ENCODE measurements at regions not wholly inside any gene's neighbourhood (a gene's known extent, or its start where the extent isn't known, plus 50 kb on each side); places are given as distances from the start of the nearest gene placed in this dataset.

DNA sequence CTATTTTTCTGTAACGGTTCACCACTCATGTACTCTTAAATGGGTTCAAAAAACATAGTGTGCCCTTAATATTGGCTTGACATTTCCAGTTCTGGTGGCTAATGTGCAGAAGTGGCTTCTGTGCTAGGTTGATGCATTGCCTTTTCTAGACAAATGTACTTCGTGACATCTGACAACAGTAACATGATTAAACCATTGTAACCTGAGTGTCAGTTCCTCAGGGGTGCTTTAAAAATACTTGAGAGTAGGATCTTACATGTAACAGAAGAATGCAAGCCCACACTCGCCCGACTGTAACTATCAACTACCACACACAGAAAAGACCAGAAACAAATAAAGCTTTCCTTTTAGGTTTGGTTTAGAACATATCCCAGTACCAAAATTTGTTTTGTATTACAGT, 393.4 kb upstream of the NFE2L3 start:
- H3K4me3 Mint-ChIP-seq (ENCODE audit: low read depth) = no peak overlapping the region
- peaks cover 4% of the 10 kb centered on the region for H3K27me3 Mint-ChIP-seq (ENCODE audit: low read depth)
- H3K27ac Mint-ChIP-seq = no peak overlapping the region
- H3K9me3 Mint-ChIP-seq = no peaks in the 10 kb centered on the region
- H3K4me1 Mint-ChIP-seq (ENCODE audit: low read depth) = no peaks in the 10 kb centered on the region
- DNase-seq (ENCODE audit: low spot score) = no peak
- intact Hi-C loops (cut with micrococcal nuclease) = no loop called here
- H3K36me3 Mint-ChIP-seq (ENCODE audit: low read depth) = no peaks in the 10 kb centered on the region

- H3K4me1 Mint-ChIP-seq (ENCODE audit: low read depth) = no peaks in the 10 kb centered on the region
- H3K27ac Mint-ChIP-seq = no peak overlapping the region
- H3K9me3 Mint-ChIP-seq = no peaks in the 10 kb centered on the region
- no peaks in the 10 kb centered on the region for H3K36me3 Mint-ChIP-seq (ENCODE audit: low read depth)
- intact Hi-C loops (cut with micrococcal nuclease) = no loop called here
- no peak overlapping the region for H3K4me3 Mint-ChIP-seq (ENCODE audit: low read depth)
- peaks cover 4% of the 10 kb centered on the region for H3K27me3 Mint-ChIP-seq (ENCODE audit: low read depth)
- no peak for DNase-seq (ENCODE audit: low spot score)
Measured at GRCh38 chr7:25759286-25759685, 392.7 kb upstream of the NFE2L3 start.

GRCh38 chr7:25759748-25760147, 392.2 kb upstream of the NFE2L3 start:
- no peak for DNase-seq (ENCODE audit: low spot score)
- Mint-ChIP-seq H3K27ac (no peak overlapping the region), H3K4me3 (ENCODE audit: low read depth) (no peak overlapping the region)

GRCh38 chr7:25762511-25763462, 389.2 kb upstream of the NFE2L3 start:
- H3K4me1 Mint-ChIP-seq (ENCODE audit: low read depth) = no peaks in the 10 kb centered on the region
- no peak overlapping the region for H3K27ac Mint-ChIP-seq
- no peaks in the 10 kb centered on the region for H3K9me3 Mint-ChIP-seq
- intact Hi-C loops (cut with micrococcal nuclease) = no loop called here
- H3K36me3 Mint-ChIP-seq (ENCODE audit: low read depth) = no peaks in the 10 kb centered on the region
- peaks cover 2% of the 10 kb centered on the region for H3K27me3 Mint-ChIP-seq (ENCODE audit: low read depth)
- H3K4me3 Mint-ChIP-seq (ENCODE audit: low read depth) = no peak overlapping the region
- no peak for DNase-seq (ENCODE audit: low spot score)

More at GRCh38 chr7:25759748-25760147, 392.2 kb upstream of the NFE2L3 start:
- Mint-ChIP-seq H3K9me3 (no peaks in the 10 kb centered on the region), H3K4me1 (ENCODE audit: low read depth) (no peaks in the 10 kb centered on the region), H3K27me3 (ENCODE audit: low read depth) (peaks cover 4% of the 10 kb centered on the region), H3K36me3 (ENCODE audit: low read depth) (no peaks in the 10 kb centered on the region)
- intact Hi-C loops (cut with micrococcal nuclease) = no loop called here

DNA sequence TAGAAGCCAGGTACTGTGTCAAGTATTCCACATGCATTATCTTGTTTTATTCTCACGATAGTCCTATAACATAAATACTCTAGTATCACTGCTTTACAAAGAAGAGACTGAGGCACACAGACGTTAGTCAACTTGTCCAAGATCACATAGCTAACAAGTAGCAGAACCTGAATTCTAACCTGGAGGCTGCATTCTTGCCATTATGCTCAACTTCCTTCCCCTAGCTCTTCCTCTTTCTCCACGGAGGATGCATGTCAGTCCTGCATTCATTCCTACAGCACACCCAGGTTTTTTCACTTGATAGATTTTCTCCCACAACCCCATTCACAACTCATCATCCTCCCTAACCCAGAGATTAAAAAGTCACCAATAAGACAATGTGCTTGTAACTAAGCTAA, 388.5 kb upstream of the NFE2L3 start:
- Mint-ChIP-seq H3K27me3 (ENCODE audit: low read depth) (peaks cover 2% of the 10 kb centered on the region), H3K4me3 (ENCODE audit: low read depth) (no peak overlapping the region), H3K9me3 (no peaks in the 10 kb centered on the region), H3K27ac (no peak overlapping the region), H3K36me3 (ENCODE audit: low read depth) (no peaks in the 10 kb centered on the region), H3K4me1 (ENCODE audit: low read depth) (no peaks in the 10 kb centered on the region)
- intact Hi-C loops (cut with micrococcal nuclease) = no loop called here
- no peak for DNase-seq (ENCODE audit: low spot score)

GRCh38 chr7:25765110-25765655, 386.8 kb upstream of the NFE2L3 start:
- intact Hi-C loops (cut with micrococcal nuclease) = no loop called here
- no peaks in the 10 kb centered on the region for H3K9me3 Mint-ChIP-seq
- no peak overlapping the region for H3K27ac Mint-ChIP-seq
- no peaks in the 10 kb centered on the region for H3K36me3 Mint-ChIP-seq (ENCODE audit: low read depth)
- H3K4me1 Mint-ChIP-seq (ENCODE audit: low read depth) = no peaks in the 10 kb centered on the region
- DNase-seq (ENCODE audit: low spot score) = no peak
- no peak overlapping the region for H3K4me3 Mint-ChIP-seq (ENCODE audit: low read depth)
- H3K27me3 Mint-ChIP-seq (ENCODE audit: low read depth) = peaks cover 3% of the 10 kb centered on the region

GRCh38 chr7:25770235-25770634, 381.8 kb upstream of the NFE2L3 start:
- H3K27me3 Mint-ChIP-seq (ENCODE audit: low read depth) = peaks cover 3% of the 10 kb centered on the region
- no peak overlapping the region for H3K4me3 Mint-ChIP-seq (ENCODE audit: low read depth)
- H3K36me3 Mint-ChIP-seq (ENCODE audit: low read depth) = no peaks in the 10 kb centered on the region
- intact Hi-C loops (cut with micrococcal nuclease) = no loop called here
- no peak overlapping the region for H3K27ac Mint-ChIP-seq
- H3K4me1 Mint-ChIP-seq (ENCODE audit: low read depth) = no peaks in the 10 kb centered on the region
- no peaks in the 10 kb centered on the region for H3K9me3 Mint-ChIP-seq
- no peak for DNase-seq (ENCODE audit: low spot score)

- no peak for DNase-seq (ENCODE audit: low spot score)
- Mint-ChIP-seq H3K27ac (no peak overlapping the region), H3K27me3 (ENCODE audit: low read depth) (peaks cover 3% of the 10 kb centered on the region), H3K36me3 (ENCODE audit: low read depth) (no peaks in the 10 kb centered on the region), H3K9me3 (no peaks in the 10 kb centered on the region), H3K4me1 (ENCODE audit: low read depth) (no peaks in the 10 kb centered on the region), H3K4me3 (ENCODE audit: low read depth) (no peak overlapping the region)
- intact Hi-C loops (cut with micrococcal nuclease) = no loop called here
Measured at GRCh38 chr7:25770670-25771069, 381.3 kb upstream of the NFE2L3 start.

GRCh38 chr7:25771491-25771890, 380.5 kb upstream of the NFE2L3 start:
- peaks cover 3% of the 10 kb centered on the region for H3K27me3 Mint-ChIP-seq (ENCODE audit: low read depth)
- no peaks in the 10 kb centered on the region for H3K9me3 Mint-ChIP-seq
- intact Hi-C loops (cut with micrococcal nuclease) = no loop called here

GRCh38 chr7:25772802-25773201, 379.2 kb upstream of the NFE2L3 start:
- no peaks in the 10 kb centered on the region for H3K36me3 Mint-ChIP-seq (ENCODE audit: low read depth)
- no peak overlapping the region for H3K4me3 Mint-ChIP-seq (ENCODE audit: low read depth)
- intact Hi-C loops (cut with micrococcal nuclease) = no loop called here
- no peaks in the 10 kb centered on the region for H3K4me1 Mint-ChIP-seq (ENCODE audit: low read depth)
- no peak for DNase-seq (ENCODE audit: low spot score)
- peaks cover 1% of the 10 kb centered on the region for H3K27me3 Mint-ChIP-seq (ENCODE audit: low read depth)
- H3K9me3 Mint-ChIP-seq = no peaks in the 10 kb centered on the region
- H3K27ac Mint-ChIP-seq = no peak overlapping the region

More at GRCh38 chr7:25771491-25771890, 380.5 kb upstream of the NFE2L3 start:
- Mint-ChIP-seq H3K27ac (no peak overlapping the region), H3K4me3 (ENCODE audit: low read depth) (no peak overlapping the region), H3K4me1 (ENCODE audit: low read depth) (no peaks in the 10 kb centered on the region), H3K36me3 (ENCODE audit: low read depth) (no peaks in the 10 kb centered on the region)
- no peak for DNase-seq (ENCODE audit: low spot score)

DNA sequence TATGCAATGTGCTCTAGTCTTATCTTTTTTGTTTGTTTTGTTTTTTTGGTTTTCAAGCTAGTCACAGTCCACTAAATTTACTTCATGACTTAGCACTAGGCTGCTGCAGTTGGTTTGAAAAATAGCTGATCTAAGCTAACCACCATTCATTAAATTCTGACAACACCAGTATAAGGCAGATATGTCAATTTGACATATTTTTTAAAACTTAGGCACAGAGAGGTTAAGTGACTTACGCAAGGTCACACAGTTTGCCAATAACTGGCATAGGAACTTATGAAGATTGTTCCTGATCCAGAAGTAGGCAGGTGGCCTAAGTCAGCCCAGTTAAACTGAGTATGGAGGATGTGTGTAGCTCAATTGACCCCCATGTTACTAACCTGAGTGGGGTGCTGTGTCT, 377.3 kb upstream of the NFE2L3 start:
- Mint-ChIP-seq H3K36me3 (ENCODE audit: low read depth) (no peaks in the 10 kb centered on the region), H3K27me3 (ENCODE audit: low read depth) (no peaks in the 10 kb centered on the region), H3K4me1 (ENCODE audit: low read depth) (no peaks in the 10 kb centered on the region), H3K27ac (no peak overlapping the region), H3K4me3 (ENCODE audit: low read depth) (no peak overlapping the region), H3K9me3 (no peaks in the 10 kb centered on the region)
- DNase-seq (ENCODE audit: low spot score) = no peak
- intact Hi-C loops (cut with micrococcal nuclease) = no loop called here

- H3K9me3 Mint-ChIP-seq = no peaks in the 10 kb centered on the region
- H3K27ac Mint-ChIP-seq = no peak overlapping the region
- no peak for DNase-seq (ENCODE audit: low spot score)
- no peaks in the 10 kb centered on the region for H3K4me1 Mint-ChIP-seq (ENCODE audit: low read depth)
- H3K4me3 Mint-ChIP-seq (ENCODE audit: low read depth) = no peak overlapping the region
- no peaks in the 10 kb centered on the region for H3K27me3 Mint-ChIP-seq (ENCODE audit: low read depth)
- intact Hi-C loops (cut with micrococcal nuclease) = no loop called here
- H3K36me3 Mint-ChIP-seq (ENCODE audit: low read depth) = no peaks in the 10 kb centered on the region
Measured at GRCh38 chr7:25775570-25775969, 376.4 kb upstream of the NFE2L3 start.

DNA sequence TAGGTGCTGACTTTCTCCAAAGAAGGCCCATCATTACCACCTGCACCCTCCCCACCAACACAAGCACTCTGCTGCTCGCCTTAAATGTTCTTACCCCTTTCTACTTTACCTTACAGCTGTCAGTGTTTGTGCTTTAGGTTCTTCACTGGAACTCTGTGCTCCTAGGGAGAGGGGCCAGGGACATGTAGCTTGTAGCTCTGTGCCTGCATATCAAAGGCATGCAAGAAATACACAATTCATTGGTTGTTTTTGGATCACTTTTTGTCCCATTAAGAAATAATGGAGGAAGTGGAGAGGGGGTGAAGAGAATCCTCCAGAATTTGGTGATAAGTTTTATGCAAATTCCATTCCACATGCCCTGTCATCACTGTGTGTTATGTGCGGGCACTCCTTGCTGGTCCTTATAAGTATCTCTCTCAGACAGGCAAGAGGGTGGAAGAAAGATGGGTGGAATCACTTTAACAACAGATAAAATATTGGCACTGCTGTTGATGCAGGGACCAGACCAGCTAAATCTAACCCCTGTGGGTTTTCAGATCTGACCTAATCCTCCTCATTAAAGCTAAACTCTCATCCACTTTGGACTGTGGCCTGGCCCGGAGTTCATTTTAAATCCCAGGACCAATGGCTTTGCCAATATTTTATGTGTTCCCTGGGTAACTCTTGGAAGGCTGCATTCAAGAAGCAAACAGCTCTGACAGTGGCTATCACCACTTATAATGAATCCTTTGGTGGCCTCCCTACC, 375.8 kb upstream of the NFE2L3 start:
- intact Hi-C loops (cut with micrococcal nuclease) = no loop called here
- Mint-ChIP-seq H3K27ac (no peak overlapping the region), H3K9me3 (no peaks in the 10 kb centered on the region), H3K36me3 (ENCODE audit: low read depth) (no peaks in the 10 kb centered on the region), H3K27me3 (ENCODE audit: low read depth) (no peaks in the 10 kb centered on the region), H3K4me1 (ENCODE audit: low read depth) (no peaks in the 10 kb centered on the region), H3K4me3 (ENCODE audit: low read depth) (no peak overlapping the region)
- no peak for DNase-seq (ENCODE audit: low spot score)

Data from activated T-helper 2 cell treated with anti-CD3 and anti-CD28 coated beads, Interferon-gamma antibody, Interleukin-2, Interleukin-4, amounts not matched to agents 10 μg/mL and 5 μg/mL and 100 μg/mL, durations not matched to agents 14 hours and 24 hours and 36 hours (primary cell).